ENCODE measurements at regions not wholly inside any gene's neighbourhood (a gene's known extent, or its start where the extent isn't known, plus 50 kb on each side); places are given as distances from the start of the nearest gene placed in this dataset.

DNA sequence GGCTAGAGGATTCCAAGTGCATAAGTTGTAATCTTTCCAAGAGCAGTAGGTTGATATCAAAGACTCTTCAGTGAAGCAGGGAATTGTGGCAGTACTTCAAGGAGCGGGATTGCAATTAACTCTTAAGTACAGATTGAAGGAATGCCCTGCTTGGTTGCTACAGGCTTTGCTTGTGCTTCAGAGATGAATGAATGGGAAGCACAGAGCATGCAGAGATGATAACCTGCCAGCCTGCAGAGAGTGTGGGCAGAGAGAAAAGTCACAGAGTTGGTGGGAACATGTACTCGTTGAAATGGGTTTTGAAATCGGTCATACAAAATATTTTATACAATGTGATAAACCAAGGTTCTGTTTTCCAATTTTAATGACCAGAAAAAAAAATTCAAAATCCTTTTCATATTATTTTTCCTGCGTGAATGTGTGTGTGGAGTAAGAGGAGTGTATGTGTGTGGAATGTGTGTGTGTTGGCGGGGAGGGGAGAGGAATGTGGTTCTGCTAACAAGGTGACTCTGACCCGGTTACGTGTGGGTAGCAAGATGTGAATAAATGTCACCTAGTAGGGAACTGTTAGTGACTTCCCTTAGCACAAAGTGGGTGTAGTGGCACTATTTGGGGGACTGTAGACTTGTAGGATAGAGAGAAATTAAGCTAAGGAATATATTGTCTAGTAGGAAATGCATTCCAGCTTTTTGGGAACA lies 697.8 kb downstream of the GATA3 start:
- Histone ChIP-seq H3K27ac (ENCODE audit: low read depth, low read length) (no peak overlapping the region), H3K79me2 (ENCODE audit: control insufficient read depth, insufficient read depth, low read length, unreplicated experiment) (no peaks in the 10 kb centered on the region), H3K4me3 (ENCODE audit: low read depth, low read length) (no peak overlapping the region), H2AFZ (ENCODE audit: low read length, unreplicated experiment) (no peak overlapping the region), H3K4me1 (ENCODE audit: control insufficient read depth, insufficient read depth, low read length, unreplicated experiment) (no peaks in the 10 kb centered on the region), H3K36me3 (ENCODE audit: insufficient read depth, low read length) (no peaks in the 10 kb centered on the region), H3K27me3 (ENCODE audit: insufficient read depth, low read length) (no peaks in the 10 kb centered on the region)

DNA sequence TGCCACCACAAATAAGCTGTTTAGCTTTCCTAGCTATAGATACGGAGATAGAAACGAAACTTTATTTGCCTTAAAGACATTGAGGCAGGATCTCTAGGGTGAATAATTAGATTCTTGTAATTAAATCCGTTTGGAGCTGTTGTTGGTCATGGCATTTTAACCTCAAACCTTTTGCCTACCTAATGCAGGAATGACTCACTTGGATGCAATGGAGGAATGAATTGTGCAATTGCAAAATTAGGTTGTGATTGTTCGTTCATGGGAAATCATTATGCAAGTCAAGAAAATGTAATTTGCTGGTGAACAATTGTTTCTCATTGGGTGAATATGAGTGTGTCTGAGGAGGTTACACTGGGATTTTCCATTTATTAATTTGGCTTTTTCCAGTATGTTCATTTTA lies 703.5 kb downstream of the GATA3 start:
- Histone ChIP-seq H3K36me3 (ENCODE audit: insufficient read depth, low read length) (no peaks in the 10 kb centered on the region), H3K27ac (ENCODE audit: low read depth, low read length) (no peak overlapping the region), H3K4me1 (ENCODE audit: control insufficient read depth, insufficient read depth, low read length, unreplicated experiment) (no peaks in the 10 kb centered on the region), H2AFZ (ENCODE audit: low read length, unreplicated experiment) (no peak overlapping the region), H3K4me3 (ENCODE audit: low read depth, low read length) (no peak overlapping the region), H3K79me2 (ENCODE audit: control insufficient read depth, insufficient read depth, low read length, unreplicated experiment) (no peaks in the 10 kb centered on the region), H3K27me3 (ENCODE audit: insufficient read depth, low read length) (no peaks in the 10 kb centered on the region)

DNA sequence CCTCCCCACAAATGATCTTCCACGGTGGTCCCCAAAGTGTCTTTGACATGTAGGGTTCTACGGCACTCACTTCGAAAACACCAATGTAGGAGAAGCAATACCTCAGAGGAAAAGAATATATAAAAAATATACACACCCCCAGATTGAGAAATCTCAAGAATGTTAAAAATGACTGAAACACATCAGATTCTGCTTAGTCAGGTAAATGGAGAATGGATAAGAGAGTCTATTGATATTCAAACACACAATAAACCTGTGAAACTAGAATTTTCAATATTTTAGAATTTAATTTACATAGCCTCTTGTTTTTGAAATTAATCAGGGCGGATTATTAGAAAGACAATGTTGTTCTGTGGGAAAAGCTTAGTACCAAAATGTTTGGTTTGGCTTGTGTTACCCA lies 712.4 kb downstream of the GATA3 start:
- Histone ChIP-seq H3K36me3 (ENCODE audit: insufficient read depth, low read length) (no peaks in the 10 kb centered on the region), H3K79me2 (ENCODE audit: control insufficient read depth, insufficient read depth, low read length, unreplicated experiment) (no peaks in the 10 kb centered on the region), H3K27ac (ENCODE audit: low read depth, low read length) (no peak overlapping the region), H2AFZ (ENCODE audit: low read length, unreplicated experiment) (no peak overlapping the region), H3K27me3 (ENCODE audit: insufficient read depth, low read length) (no peaks in the 10 kb centered on the region), H3K4me1 (ENCODE audit: control insufficient read depth, insufficient read depth, low read length, unreplicated experiment) (no peaks in the 10 kb centered on the region), H3K4me3 (ENCODE audit: low read depth, low read length) (no peak overlapping the region)

DNA sequence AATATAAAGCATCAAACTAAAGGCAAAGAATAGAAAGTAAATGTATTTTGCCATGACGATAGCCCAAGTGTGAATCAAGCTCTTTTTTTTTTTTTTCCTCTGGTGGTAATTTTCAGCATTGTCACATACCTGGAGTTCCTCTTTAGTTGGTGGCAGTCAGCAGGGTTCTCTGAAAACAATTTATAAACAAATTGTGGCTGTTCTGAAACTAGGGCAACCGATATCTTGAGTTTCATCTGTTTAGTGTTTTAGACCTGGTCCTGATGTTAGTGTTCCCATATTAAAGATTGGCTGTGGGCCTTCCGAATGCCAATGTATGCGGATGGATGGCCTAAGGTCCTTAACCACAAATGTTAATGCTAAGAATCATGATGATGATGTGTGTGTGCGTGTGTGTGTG lies 713.1 kb downstream of the GATA3 start:
- no peaks in the 10 kb centered on the region for H3K36me3 ChIP-seq (ENCODE audit: insufficient read depth, low read length)
- H3K4me3 ChIP-seq (ENCODE audit: low read depth, low read length): no peak overlapping the region
- no peak overlapping the region for H2AFZ ChIP-seq (ENCODE audit: low read length, unreplicated experiment)
- H3K4me1 ChIP-seq (ENCODE audit: control insufficient read depth, insufficient read depth, low read length, unreplicated experiment): no peaks in the 10 kb centered on the region
- no peaks in the 10 kb centered on the region for H3K27me3 ChIP-seq (ENCODE audit: insufficient read depth, low read length)
- H3K79me2 ChIP-seq (ENCODE audit: control insufficient read depth, insufficient read depth, low read length, unreplicated experiment): no peaks in the 10 kb centered on the region
- H3K27ac ChIP-seq (ENCODE audit: low read depth, low read length): no peak overlapping the region

DNA sequence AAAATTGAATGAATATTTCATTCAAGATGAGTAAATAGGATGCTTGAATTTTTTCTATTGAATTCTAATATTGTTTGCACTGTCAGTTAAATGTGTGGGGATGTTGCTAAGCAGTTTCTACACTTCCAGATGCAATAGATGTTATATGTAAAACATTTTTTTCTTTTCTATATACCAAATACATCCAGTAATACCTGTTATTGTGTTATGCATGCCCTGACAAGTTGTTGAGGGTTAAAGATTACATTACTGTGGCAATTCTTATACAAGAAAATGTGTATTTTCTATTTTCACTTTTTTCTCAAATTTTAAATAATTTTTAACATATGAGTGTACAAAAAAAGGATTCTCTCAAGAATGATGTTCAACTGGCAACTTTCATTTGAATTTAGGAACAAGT lies 713.9 kb downstream of the GATA3 start:
- no peaks in the 10 kb centered on the region for H3K79me2 ChIP-seq (ENCODE audit: control insufficient read depth, insufficient read depth, low read length, unreplicated experiment)
- H2AFZ ChIP-seq (ENCODE audit: low read length, unreplicated experiment): no peak overlapping the region
- no peaks in the 10 kb centered on the region for H3K27me3 ChIP-seq (ENCODE audit: insufficient read depth, low read length)
- no peaks in the 10 kb centered on the region for H3K36me3 ChIP-seq (ENCODE audit: insufficient read depth, low read length)
- H3K4me1 ChIP-seq (ENCODE audit: control insufficient read depth, insufficient read depth, low read length, unreplicated experiment): no peaks in the 10 kb centered on the region
- H3K27ac ChIP-seq (ENCODE audit: low read depth, low read length): no peak overlapping the region
- no peak overlapping the region for H3K4me3 ChIP-seq (ENCODE audit: low read depth, low read length)

DNA sequence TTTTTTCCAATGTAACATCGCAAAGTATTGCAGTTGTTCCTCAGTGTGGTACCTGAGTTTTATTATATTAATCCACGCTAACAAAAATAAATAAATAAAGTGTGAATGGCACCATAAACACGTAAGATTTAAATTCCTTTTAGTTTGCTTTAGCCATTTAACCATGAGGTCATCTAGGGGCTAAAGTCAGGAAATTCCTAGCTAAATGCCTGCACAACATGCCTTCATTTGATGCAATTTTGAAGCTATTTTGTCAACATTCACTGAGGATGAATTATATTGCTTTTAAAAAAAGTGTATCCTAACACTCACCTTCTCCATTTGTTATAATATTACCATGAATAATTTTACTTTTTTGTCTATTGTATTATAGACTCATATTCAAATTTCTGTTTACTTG lies 714.4 kb downstream of the GATA3 start:
- Histone ChIP-seq H3K27ac (ENCODE audit: low read depth, low read length) (no peak overlapping the region), H3K4me3 (ENCODE audit: low read depth, low read length) (no peak overlapping the region), H3K79me2 (ENCODE audit: control insufficient read depth, insufficient read depth, low read length, unreplicated experiment) (no peaks in the 10 kb centered on the region), H2AFZ (ENCODE audit: low read length, unreplicated experiment) (no peak overlapping the region), H3K4me1 (ENCODE audit: control insufficient read depth, insufficient read depth, low read length, unreplicated experiment) (no peaks in the 10 kb centered on the region), H3K27me3 (ENCODE audit: insufficient read depth, low read length) (no peaks in the 10 kb centered on the region), H3K36me3 (ENCODE audit: insufficient read depth, low read length) (no peaks in the 10 kb centered on the region)

DNA sequence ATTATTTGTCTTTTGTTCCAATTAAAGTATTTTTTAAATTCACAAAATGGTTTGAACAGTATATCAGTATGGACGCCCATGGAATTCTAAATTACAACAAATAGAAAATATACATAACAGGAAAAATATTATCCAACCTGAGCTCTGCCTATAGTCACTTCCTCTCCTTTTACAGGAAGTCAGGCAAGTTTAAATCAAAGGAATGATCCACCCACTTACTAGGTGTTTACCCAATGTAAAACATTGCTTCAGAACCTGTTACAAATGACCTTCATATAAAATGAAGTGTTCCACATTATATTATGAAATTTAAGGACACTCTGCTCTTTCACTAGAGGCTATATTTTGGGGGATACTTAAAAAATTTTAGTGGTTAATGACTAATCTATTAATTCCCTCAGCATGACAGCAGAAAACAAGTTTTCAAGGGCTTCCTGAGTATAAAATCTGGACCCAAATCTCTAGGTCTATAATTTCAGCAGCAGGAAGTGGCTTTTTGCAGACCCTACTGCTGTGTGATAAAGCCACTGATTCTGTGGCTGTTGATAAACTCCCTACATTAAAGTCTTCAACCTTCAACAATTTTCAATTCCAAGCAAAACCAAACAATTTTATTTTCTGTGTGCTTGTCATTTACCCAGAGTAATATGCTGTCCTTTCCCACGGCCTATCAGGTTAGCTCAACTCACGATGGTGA lies 722.6 kb downstream of the GATA3 start:
- no peak overlapping the region for H3K27ac ChIP-seq (ENCODE audit: low read depth, low read length)
- H3K36me3 ChIP-seq (ENCODE audit: insufficient read depth, low read length): no peaks in the 10 kb centered on the region
- no peaks in the 10 kb centered on the region for H3K27me3 ChIP-seq (ENCODE audit: insufficient read depth, low read length)
- no peak overlapping the region for H2AFZ ChIP-seq (ENCODE audit: low read length, unreplicated experiment)
- H3K79me2 ChIP-seq (ENCODE audit: control insufficient read depth, insufficient read depth, low read length, unreplicated experiment): no peaks in the 10 kb centered on the region
- H3K4me1 ChIP-seq (ENCODE audit: control insufficient read depth, insufficient read depth, low read length, unreplicated experiment): no peaks in the 10 kb centered on the region
- no peak overlapping the region for H3K4me3 ChIP-seq (ENCODE audit: low read depth, low read length)

DNA sequence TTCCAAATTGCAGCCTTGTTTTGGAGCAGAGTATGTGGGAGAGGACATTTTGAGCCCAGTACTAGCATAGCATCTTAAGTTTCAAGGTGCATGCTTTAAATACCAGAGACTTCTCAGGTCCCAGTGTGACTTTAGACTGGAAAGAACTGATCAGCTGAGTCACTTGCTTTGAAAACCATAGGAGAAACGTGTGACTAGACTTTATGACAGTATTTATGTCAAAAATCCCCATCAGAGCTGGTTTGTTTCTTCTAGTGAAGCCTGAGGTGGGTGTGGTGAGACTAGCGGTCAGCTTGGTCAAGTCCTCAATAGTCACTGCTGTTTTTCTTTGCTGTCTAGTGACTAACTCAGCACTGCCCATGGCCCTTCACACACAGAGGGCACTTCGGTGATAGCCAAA lies 724.2 kb downstream of the GATA3 start:
- no peaks in the 10 kb centered on the region for H3K27me3 ChIP-seq (ENCODE audit: insufficient read depth, low read length)
- H3K79me2 ChIP-seq (ENCODE audit: control insufficient read depth, insufficient read depth, low read length, unreplicated experiment): no peaks in the 10 kb centered on the region
- H3K27ac ChIP-seq (ENCODE audit: low read depth, low read length): no peak overlapping the region
- H3K4me3 ChIP-seq (ENCODE audit: low read depth, low read length): no peak overlapping the region
- no peaks in the 10 kb centered on the region for H3K4me1 ChIP-seq (ENCODE audit: control insufficient read depth, insufficient read depth, low read length, unreplicated experiment)
- H2AFZ ChIP-seq (ENCODE audit: low read length, unreplicated experiment): no peak overlapping the region
- H3K36me3 ChIP-seq (ENCODE audit: insufficient read depth, low read length): no peaks in the 10 kb centered on the region

DNA sequence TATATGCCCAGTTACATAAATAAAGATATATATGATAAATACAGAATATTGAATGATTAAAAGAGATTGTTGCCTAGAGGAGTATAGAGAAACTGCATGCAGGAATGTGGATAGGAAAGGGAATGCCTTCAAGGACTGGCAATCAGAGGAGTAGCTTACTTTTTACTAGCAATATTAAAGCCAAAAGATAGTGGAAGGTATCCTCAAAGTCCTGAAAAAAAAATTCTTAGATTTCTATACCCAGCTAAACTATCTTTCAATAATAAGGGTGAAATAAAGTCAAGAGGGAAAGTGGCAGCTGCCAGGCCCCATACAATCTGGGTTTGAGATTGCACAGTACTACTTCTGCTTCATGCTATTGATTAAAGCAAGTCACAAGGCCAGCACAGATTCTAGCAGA lies 733.2 kb downstream of the GATA3 start:
- no peak overlapping the region for H3K27ac ChIP-seq (ENCODE audit: low read depth, low read length)
- no peaks in the 10 kb centered on the region for H3K27me3 ChIP-seq (ENCODE audit: insufficient read depth, low read length)
- no peaks in the 10 kb centered on the region for H3K36me3 ChIP-seq (ENCODE audit: insufficient read depth, low read length)
- H2AFZ ChIP-seq (ENCODE audit: low read length, unreplicated experiment): no peak overlapping the region
- no peak overlapping the region for H3K4me3 ChIP-seq (ENCODE audit: low read depth, low read length)
- H3K4me1 ChIP-seq (ENCODE audit: control insufficient read depth, insufficient read depth, low read length, unreplicated experiment): no peaks in the 10 kb centered on the region
- no peaks in the 10 kb centered on the region for H3K79me2 ChIP-seq (ENCODE audit: control insufficient read depth, insufficient read depth, low read length, unreplicated experiment)

DNA sequence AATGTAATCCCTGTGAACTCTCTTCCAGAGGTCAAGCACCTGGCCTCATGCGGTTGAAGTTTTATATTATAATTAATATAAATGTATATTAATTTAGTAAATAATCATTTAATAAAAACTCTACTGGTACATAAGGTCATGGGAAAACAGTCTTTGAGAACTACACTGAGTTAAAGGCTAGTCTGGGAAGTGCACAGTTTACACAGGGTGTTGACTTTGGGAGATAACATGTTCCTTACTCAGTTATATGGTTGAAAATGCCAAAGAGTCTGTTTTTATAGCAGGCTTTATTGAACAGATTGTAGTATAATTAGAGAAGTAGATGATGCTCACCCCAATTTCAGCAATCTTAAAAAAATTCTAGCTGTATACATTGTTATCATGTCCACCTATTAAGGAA lies 735.9 kb downstream of the GATA3 start:
- Histone ChIP-seq H3K27ac (ENCODE audit: low read depth, low read length) (no peak overlapping the region), H3K27me3 (ENCODE audit: insufficient read depth, low read length) (no peaks in the 10 kb centered on the region), H3K36me3 (ENCODE audit: insufficient read depth, low read length) (no peaks in the 10 kb centered on the region), H2AFZ (ENCODE audit: low read length, unreplicated experiment) (no peak overlapping the region), H3K4me3 (ENCODE audit: low read depth, low read length) (no peak overlapping the region), H3K4me1 (ENCODE audit: control insufficient read depth, insufficient read depth, low read length, unreplicated experiment) (no peaks in the 10 kb centered on the region), H3K79me2 (ENCODE audit: control insufficient read depth, insufficient read depth, low read length, unreplicated experiment) (no peaks in the 10 kb centered on the region)

DNA sequence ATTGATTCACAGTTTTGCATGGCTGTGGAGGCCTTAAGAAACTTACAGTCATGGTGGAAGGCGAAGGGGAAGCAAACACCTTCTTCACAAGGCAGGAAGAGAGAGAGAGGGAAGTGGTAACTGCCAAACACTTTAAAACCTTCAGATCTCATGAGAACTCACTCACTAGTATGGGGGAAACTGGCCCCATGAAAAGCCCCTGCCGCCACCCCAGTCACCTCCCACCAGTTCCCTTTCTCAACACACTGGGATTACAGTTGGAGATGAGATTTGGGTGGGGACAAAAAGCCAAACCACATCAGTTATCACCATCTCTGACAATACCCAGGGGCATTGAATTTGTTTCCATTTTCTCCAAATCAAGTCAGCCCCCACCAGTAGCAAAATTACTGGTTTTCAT lies 740.4 kb downstream of the GATA3 start:
- Histone ChIP-seq H2AFZ (ENCODE audit: low read length, unreplicated experiment) (no peak overlapping the region), H3K27ac (ENCODE audit: low read depth, low read length) (no peak overlapping the region), H3K79me2 (ENCODE audit: control insufficient read depth, insufficient read depth, low read length, unreplicated experiment) (no peaks in the 10 kb centered on the region)

More for the DNA sequence above, 740.4 kb downstream of the GATA3 start:
- H3K36me3 ChIP-seq (ENCODE audit: insufficient read depth, low read length): no peaks in the 10 kb centered on the region
- no peaks in the 10 kb centered on the region for H3K27me3 ChIP-seq (ENCODE audit: insufficient read depth, low read length)
- no peak overlapping the region for H3K4me3 ChIP-seq (ENCODE audit: low read depth, low read length)
- no peaks in the 10 kb centered on the region for H3K4me1 ChIP-seq (ENCODE audit: control insufficient read depth, insufficient read depth, low read length, unreplicated experiment)
